Adrenal gland (tissue), 9 donors: ENCODE measurements at regions not wholly inside any gene's neighbourhood (a gene's known extent, or its start where the extent isn't known, plus 50 kb on each side); places are given as distances from the start of the nearest gene placed in this dataset.

Source experiments
- DNase-seq, 7 donors: peaks; one replicate each; pipeline ENCODE4 v3.0.0-alpha.2; 2019 to 2020
- H3K27ac ChIP-seq, 5 donors: fragments of 200-600 bp; sonication (generic) in 4 of 5; 1 replicate in 3 of 5; 2 replicates in 2 of 5; pipeline versions ENCODE4 v1.5.1 to v1.8.0; 2016 to 2020; ENCODE audit warnings: mild to moderate bottlenecking in 1 of 5
- H3K27me3 ChIP-seq: fragments of 200-600 bp; 2 replicates; pipeline ENCODE4 v1.8.0; 2021
- H3K36me3 ChIP-seq, 2 donors: fragments of 200-600 bp; replicated peaks in 1 of 2; 1 replicate in 1 of 2; 2 replicates in 1 of 2; pipeline versions ENCODE4 v1.5.1 to v1.8.0; 2018 to 2022
- H3K4me1 ChIP-seq, 2 donors: fragments of 200-600 bp; replicated peaks in 1 of 2; 1 replicate in 1 of 2; 2 replicates in 1 of 2; pipeline versions ENCODE4 v1.5.1 to v1.8.0; 2018 to 2021
- H3K4me3 ChIP-seq, 4 donors: fragments of 200-600 bp; sonication (generic) in 3 of 4; one replicate each; pipeline ENCODE4 v1.5.1; 2016 to 2018
- H3K9me3 ChIP-seq, 3 donors: fragments of 200-600 bp; sonication (generic) in 1 of 3; replicated peaks in 1 of 3; 1 replicate in 2 of 3; 2 replicates in 1 of 3; pipeline versions ENCODE4 v1.5.1 to v1.8.0; 2016 to 2021
- POLR2A ChIP-seq, 2 donors: fragments of 450-650 bp; IDR thresholded peaks; one replicate each; pipeline ENCODE4 v1.6.1; 2017; ENCODE audit warnings: antibody characterized with exemption in 2 of 2, mild to moderate bottlenecking in 2 of 2, moderate library complexity in 1 of 2
- WGBS, 4 donors: extraction: QIAGEN DNeasy Blood & Tissue Kit in 2 of 4; methylation state at CpG; one replicate each; pipeline versions ENCODE4 v1.1.5 to v1.1.7; 2013 to 2017; 5-methylcytosine and 5-hydroxymethylcytosine counted together
- intact Hi-C, 2 donors: fragments of 100-400 bp; cut with DNase I; formaldehyde crosslinking; loops; one replicate each; pipeline versions ENCODE4 v1.14.1 to v1.15.0; 2022 to 2023
- TF ChIP-seq, protein P1 (sequence below), 6 experiments: fragments of 450-650 bp in 4 of 6; fragments of 200-600 bp in 2 of 6; sonication (generic) in 1 of 6; IDR thresholded peaks; 1 replicate in 5 of 6; 2 replicates in 1 of 6; pipeline versions ENCODE4 v1.5.1 to v1.8.0; 2016 to 2021; ENCODE audit warnings: antibody characterized with exemption in 6 of 6, mild to moderate bottlenecking in 2 of 6, moderate library complexity in 1 of 6
- donor health status: healthy with polysubstance abuse.
- donor health status: Bipolar disorder and iron deficiency.
- donor health status: DM: yes; HTN: yes; CAD: no.
- donor health status: DM: no; HTN: no; CAD: no.
- donor health status: DM: no; HTN: no; CAD: no.

- intact Hi-C loops = no loop called here
- no peak overlapping the region for H3K27ac ChIP-seq
- no peak overlapping the region for H3K4me3 ChIP-seq
- DNase-seq = no peak
- no peaks in the 10 kb centered on the region for H3K27me3 ChIP-seq
- H3K9me3 ChIP-seq = no peaks in the 10 kb centered on the region
- no peaks in the 10 kb centered on the region for H3K36me3 ChIP-seq
- 58 to 74% (median 63%) methylated on average over 3 of the region's 3 CpGs for WGBS, 4 donors
- TF ChIP-seq POLR2A (IDR thresholded peaks at IDR 0.05) = no peak
- TF ChIP-seq, protein P1, sequence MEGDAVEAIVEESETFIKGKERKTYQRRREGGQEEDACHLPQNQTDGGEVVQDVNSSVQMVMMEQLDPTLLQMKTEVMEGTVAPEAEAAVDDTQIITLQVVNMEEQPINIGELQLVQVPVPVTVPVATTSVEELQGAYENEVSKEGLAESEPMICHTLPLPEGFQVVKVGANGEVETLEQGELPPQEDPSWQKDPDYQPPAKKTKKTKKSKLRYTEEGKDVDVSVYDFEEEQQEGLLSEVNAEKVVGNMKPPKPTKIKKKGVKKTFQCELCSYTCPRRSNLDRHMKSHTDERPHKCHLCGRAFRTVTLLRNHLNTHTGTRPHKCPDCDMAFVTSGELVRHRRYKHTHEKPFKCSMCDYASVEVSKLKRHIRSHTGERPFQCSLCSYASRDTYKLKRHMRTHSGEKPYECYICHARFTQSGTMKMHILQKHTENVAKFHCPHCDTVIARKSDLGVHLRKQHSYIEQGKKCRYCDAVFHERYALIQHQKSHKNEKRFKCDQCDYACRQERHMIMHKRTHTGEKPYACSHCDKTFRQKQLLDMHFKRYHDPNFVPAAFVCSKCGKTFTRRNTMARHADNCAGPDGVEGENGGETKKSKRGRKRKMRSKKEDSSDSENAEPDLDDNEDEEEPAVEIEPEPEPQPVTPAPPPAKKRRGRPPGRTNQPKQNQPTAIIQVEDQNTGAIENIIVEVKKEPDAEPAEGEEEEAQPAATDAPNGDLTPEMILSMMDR (IDR thresholded peaks at IDR 0.05) = no peak
- no peaks in the 10 kb centered on the region for H3K4me1 ChIP-seq
Measured at GRCh38 chr2:129229196-129229595, 750.3 kb upstream of the RAB6C start.

- Histone ChIP-seq H3K4me3 (no peak overlapping the region), H3K36me3 (no peaks in the 10 kb centered on the region), H3K27ac (no peak overlapping the region), H3K27me3 (no peaks in the 10 kb centered on the region), H3K9me3 (no peaks in the 10 kb centered on the region), H3K4me1 (no peaks in the 10 kb centered on the region)
- intact Hi-C loops = no loop called here
- WGBS, 4 donors = 84 to 91% (median 86%) methylated on average over 5 to 7 of the region's 7 CpGs
- TF ChIP-seq POLR2A (IDR thresholded peaks at IDR 0.05) = no peak
- TF ChIP-seq, protein P1 (IDR thresholded peaks at IDR 0.05) = no peak
- no peak for DNase-seq
Measured at GRCh38 chr2:129229830-129230441, 749.5 kb upstream of the RAB6C start.

GRCh38 chr2:129231924-129232323, 747.5 kb upstream of the RAB6C start:
- no peaks in the 10 kb centered on the region for H3K36me3 ChIP-seq
- no peak overlapping the region for H3K27ac ChIP-seq
- DNase-seq = no peak
- H3K4me1 ChIP-seq = no peaks in the 10 kb centered on the region
- intact Hi-C loops = no loop called here
- no peak overlapping the region for H3K4me3 ChIP-seq
- H3K9me3 ChIP-seq = no peaks in the 10 kb centered on the region
- H3K27me3 ChIP-seq = no peaks in the 10 kb centered on the region
- WGBS, 4 donors = 82 to 90% (median 86%) methylated on average over 7 of the region's 7 CpGs
- TF ChIP-seq, protein P1 (IDR thresholded peaks at IDR 0.05) = no peak
- no peak for TF ChIP-seq POLR2A (IDR thresholded peaks at IDR 0.05)

DNA sequence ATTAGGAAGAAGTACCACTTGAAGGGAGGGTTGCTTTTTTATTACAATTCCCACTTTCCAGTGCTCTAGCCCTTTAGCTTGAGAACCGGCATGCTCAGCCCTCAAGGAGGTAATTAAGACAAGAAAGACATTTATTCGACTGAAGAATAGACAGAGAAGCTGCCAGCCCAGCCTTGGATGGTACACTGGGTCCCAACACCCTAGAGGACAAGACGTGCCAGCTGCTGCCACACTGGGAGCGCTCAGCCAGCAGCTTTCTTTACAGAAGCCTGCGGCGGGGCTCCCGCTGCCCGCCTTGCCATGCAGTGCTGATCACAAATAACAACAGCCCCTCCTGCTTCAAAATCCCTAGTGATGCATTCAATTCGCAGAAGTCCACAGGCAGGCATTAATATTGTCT, 746.3 kb upstream of the RAB6C start:
- H3K4me1 ChIP-seq = no peaks in the 10 kb centered on the region
- DNase-seq = no peak
- no peak overlapping the region for H3K4me3 ChIP-seq
- TF ChIP-seq POLR2A (IDR thresholded peaks at IDR 0.05) = no peak
- TF ChIP-seq, protein P1 (IDR thresholded peaks at IDR 0.05) = no peak
- H3K36me3 ChIP-seq = no peaks in the 10 kb centered on the region
- intact Hi-C loops = no loop called here
- WGBS, 4 donors = 66 to 83% (median 77%) methylated on average over 3 to 9 of the region's 9 CpGs
- no peaks in the 10 kb centered on the region for H3K27me3 ChIP-seq
- H3K9me3 ChIP-seq = no peaks in the 10 kb centered on the region
- H3K27ac ChIP-seq = no peak overlapping the region
